ENCODE measurements at regions not wholly inside any gene's neighbourhood (a gene's known extent, or its start where the extent isn't known, plus 50 kb on each side); places are given as distances from the start of the nearest gene placed in this dataset.

DNA sequence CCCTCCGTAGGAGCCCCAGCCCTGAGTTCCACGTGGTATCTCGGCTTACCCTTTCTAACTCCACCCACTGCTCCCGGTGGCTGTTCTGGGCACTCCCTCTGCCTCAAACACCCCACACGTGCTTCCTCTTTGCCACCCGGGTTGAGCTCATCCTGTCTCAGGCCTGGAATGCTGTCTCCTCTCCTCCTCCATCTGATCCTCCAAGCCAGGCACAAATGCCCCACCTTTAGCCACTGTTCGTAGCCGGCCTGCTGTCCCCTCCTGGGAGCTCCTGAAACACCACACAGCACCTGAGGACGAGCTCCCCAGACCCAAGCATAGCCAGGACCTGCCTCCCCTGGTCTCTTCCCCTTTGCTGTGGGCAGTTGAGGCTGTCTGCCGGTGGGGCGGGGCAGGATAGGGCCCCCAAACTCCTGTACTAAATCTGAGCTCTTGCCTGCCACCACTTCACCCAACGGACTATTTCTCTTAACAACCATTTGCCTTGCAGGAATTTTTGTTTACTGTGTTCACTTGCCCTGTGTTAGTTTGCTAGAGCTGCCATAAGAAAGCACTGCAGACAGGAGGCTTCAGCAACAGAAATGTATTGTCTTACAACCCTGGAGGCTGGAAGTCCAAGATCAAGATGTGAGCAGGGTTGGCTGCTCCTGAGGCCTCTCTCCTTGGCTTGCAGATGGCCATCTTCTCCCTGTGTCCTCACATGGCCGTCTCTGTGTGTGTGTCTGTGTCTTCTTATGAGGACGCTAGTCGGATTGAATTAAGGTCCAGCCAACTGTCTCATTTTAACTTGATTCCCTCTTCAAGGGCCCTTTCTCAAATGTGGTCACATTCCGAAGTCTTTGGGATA is 58.3 kb upstream of the SHH start:
- no peak for DNase-seq

DNA sequence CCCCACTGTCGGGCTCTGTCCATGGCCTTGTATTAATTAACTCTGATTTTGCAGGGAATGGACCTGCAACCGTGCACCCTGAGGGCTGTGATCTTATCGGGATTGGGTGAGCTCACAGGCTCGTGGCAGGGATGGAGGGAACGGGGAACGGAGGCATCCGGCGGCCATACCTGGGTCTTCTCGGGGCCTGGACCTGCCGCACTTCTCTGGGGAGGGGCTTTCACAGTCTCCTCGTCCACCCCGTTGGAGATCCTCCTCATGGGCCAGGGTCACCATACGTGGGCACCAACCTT is 57.5 kb upstream of the SHH start:
- DNase-seq: no peak

DNA sequence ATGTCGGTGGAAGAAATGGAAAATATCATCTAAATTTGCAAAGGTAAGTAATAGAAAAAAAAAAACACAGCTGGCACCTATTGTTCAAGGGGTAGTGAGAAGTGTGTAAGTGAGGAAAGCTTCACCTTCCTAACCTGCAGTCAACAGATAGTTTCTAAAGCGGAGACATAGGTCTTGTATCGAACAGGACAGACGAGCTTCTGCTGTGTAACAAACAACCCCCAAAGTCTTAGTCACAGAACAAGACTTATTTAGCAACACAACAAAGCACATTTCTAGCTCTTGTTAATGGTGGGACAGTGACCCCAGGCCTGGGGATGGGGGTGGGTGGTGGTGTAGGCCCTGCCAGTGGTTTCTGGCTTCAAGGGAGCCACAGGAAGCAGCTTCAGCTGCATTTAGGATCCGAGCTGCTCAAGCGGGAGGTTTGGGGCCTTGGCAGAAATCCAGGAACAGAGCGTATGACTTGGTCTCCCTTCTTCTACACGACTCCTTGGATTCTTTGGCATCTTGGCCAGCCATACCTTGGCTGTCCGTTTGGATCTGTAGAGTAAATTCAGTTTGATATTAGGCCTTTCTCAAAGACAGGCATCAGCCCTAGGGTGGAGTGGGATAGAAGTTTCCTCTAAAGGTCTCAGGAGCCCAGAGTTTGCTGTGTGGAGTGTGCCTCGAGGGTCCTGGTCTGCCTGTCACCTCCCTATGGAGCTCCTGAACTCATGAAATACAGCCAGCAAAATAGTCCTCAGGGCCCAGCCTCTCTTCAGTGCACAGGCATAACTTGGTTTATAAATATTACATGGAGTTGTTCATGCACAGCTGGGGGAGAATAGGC is 56.9 kb upstream of the SHH start:
- DNase-seq: no peak

DNA sequence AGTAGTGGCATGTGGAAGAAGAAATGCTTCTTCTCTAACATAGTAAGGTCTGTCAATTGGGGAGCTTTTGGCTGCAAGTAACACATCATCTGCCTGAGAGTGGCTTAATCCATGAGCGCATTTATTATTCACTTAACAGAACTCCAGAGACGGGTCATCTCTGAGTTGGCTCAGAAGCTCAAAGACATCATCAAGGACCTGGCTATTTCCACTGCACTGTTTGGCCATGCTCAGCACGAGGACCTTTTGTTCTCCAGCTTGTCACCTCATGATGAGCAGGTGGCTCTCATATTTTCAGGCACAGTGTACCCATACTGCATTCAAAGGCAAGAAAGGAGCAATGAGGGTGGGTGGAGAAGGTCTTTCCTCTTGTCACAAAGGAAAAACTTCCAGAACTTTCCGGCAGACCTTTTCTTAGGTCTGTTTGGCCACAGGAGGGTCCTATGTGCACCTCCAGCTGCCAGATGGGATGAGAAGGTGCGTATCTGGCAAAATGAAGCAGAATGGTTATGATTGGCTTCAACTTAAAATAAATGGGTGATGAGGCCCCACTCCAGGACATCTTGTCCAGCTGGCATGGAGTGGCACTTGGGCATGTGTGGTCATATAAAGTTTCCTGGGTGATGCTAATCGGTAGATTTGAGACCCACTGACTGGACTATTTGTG is 55.6 kb upstream of the SHH start:
- DNase-seq: no peak

DNA sequence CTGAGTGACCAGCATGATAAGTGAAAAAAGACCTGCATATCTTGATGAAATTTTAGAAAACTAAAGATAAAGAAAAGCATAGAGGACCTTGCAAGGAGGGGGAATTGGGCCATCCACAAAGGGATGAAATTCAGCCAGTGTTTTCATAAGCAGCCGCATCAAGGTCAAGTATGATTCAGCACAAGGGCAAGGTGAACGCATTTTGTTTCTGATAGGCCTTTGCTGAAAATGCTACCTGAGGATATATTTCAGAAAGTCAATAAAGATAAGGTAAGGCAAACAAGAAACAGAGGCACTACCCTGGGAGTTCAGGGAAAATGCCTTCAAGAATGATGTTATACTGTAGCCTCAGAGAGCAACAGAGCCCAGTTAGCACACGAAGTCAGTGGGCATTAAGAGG is 55.0 kb upstream of the SHH start:
- no peak for DNase-seq

DNA sequence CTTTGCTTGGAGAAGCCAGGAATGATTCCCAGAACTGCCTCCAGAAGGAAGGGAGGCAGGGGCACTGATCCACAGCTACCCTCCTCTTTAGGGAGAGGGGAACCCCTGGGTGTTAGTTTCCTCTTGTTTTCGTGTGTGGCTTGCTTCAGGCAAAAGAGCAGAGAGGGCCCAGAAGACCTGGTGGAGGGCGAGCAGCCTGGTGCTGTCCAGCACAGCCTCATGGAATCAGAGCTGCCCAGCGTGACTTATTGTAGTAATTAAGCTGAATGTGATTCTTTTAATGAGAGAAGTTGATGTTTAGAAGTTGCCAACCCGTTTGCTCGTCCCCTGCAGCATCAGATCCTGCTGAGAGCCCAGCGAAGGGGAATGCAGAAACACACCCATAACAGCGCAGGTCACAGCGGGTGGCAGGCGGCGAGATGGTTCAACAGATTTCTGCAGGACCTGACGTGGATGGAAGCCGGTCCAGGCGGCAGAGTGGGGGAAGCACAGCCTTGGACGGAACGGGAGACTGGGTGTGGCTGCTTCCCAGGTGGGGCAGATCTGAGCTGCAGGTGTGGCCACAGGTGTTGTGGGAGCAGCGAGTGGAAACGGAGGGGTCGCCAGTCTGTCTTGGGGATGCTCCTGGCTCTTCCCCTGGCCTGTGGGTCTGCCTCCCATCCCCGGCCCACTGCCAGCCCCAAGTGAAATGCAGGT is 53.7 kb upstream of the SHH start:
- no peak for DNase-seq

DNA sequence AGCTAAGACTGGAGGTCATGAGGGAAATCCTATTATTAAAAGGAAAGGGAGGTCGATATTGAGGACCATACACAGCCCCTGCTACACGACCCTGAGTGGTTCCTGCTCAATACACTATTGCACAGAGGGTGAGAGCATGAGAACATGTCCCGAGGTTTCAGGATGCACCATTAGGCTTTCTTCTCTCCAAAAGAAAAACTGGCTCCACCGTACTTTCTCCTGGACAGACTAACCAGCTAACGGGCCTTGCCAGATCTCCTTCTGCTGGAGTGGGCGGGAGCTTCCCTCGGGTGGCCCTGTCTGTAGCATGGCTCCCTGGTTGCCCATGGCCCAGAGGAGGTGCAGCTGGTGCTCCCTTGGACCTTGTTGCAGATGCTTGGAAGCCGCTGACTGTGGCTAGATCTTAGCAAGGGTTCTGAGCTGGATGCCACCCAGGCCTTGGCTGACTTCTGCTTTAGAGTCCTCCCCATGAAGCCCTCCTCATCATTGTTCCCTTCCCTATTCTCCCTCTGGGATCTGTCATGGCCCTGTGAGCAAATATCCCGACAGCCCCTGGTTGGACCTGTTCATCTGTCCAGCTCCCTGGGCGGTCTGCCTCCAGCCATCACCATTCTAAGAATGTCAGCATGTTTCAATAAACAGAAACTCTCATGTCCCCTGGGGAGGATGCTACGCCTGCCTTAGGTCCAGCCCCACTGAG is 52.9 kb upstream of the SHH start:
- DNase-seq: no peak

DNA sequence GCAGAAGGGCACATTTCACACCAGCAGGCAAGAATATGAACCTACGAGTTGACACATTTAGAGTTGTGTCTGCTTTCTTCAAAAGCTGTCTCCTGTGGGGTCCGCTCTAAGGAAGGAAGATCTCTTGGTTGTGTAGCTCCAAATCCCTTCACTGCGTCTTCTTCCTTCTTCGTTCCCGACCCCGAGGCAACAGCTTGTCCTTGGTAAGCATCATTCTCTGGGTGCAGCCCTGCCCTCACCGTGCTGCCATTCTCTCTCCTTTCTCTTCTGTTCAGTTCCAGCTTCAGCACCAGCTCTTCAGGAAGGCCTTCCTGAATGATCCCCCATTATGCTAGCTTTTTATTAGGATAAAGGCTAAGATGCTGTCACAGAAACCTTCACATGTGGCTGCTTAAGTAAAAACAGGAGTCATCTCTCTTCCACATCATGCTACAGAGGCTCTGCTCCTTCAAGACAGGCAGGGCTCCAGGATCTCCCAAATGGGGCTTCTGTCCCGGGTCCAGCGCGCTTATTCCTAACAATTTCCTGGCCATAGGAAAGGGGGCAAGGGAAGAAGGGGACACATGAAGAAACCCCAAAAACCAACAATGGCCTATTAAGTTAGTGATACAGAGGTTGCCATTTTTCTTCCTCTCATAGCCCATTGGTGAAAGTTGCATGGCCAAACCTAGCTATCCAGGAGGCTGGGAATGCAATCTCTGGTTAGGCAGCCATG is 52.2 kb upstream of the SHH start:
- no peak for DNase-seq

DNA sequence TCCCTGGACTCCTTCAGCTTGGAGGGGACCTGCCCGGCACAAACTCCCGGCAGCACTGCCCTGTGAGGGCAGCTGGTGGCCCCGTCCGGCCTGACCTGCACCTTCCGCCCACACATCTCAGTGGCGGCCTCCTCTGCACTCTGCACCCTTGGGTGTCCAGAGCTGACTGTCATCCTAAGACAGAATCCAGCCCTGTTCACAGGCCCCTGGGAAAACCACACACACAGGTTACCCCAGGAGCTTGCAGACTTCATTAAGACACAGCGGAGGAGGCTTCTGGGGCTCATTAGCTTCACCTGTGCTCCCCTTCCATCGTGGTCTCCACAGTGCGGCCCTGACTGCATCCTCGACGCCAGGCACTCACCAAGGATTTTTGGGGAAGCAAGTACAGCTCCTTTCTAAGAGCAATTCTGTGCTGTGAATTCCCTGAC is 51.5 kb upstream of the SHH start:
- no peak for DNase-seq

DNA sequence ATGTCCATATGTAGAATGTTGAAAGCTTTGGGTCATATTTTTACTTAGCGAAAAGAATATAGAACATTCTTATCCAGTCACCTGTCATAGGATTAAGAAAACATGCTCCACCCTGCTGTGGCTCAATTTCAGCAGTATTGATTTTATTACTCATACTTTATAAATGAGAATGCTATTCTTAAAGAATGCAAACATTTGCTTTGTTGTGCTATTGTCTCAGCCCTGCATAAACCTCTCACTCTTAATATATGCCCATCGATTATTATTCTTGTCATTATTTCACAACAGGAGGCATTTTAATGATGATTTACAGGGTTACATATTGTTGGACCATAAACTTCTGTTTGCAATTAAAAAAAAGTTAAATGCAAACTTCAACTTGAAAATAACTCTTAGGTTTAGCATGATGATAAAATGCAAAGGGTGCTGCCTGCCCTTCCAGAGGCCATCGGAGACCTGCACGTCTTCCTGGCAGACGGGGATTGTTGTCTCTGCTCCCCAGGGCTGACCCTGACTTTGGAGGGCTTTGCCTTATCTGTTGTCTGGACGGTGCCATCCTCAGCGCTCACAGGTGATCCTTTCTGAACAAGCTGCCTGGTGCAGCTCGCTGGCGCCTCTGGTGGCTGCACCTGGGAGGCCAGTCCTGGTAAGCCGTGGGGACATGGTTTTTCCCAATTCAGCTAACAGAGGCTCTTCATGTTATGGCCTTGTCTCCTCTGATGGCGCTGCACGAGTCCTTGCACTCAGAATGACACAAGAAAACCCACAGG is 50.0 kb upstream of the SHH start:
- DNase-seq: no peak

Data from GDM1 (cell line).